ENCODE measurements at regions not wholly inside any gene's neighbourhood (a gene's known extent, or its start where the extent isn't known, plus 50 kb on each side); places are given as distances from the start of the nearest gene placed in this dataset.

DNA sequence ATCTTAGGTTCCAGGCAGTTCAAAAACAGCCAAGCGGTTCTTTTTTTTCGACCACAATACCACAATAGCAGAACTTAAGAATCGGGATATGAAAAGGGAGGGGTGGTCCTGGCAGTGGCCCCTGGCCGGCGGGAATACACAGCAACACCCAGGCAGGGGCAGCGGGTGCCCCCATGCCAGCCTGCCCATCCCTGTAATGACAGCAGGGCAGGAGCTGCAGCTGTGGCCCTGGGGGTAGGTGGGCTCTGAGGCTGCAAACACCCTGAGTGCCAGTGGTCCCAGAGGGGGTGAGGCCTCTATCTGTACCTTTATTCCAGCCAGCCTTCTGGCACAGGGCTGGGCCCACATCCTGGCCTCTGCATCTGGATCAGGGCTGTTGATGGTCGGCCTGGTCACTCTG, 247.4 kb downstream of the SEMA3D start:
- DNase-seq, result no peak
- no peak overlapping the region for H3K4me3 ChIP-seq (ENCODE audit: low read length)
- no peaks in the 10 kb centered on the region for H3K36me3 ChIP-seq (replicated peaks; ENCODE audit: insufficient read depth, low read length)
- H2AFZ ChIP-seq (ENCODE audit: low read length), result no peak overlapping the region
- no peak overlapping the region for H3K9ac ChIP-seq (ENCODE audit: low read length)
- no peaks in the 10 kb centered on the region for H3K9me2 ChIP-seq (replicated peaks; ENCODE audit: insufficient read depth, low read length)
- no peak overlapping the region for H3K27ac ChIP-seq (ENCODE audit: low read length)
- H3F3A ChIP-seq (ENCODE audit: insufficient read depth, low read length), result no peaks in the 10 kb centered on the region
- no peaks in the 10 kb centered on the region for H3K79me2 ChIP-seq (ENCODE audit: low read length)
- no peaks in the 10 kb centered on the region for H3K4me1 ChIP-seq (ENCODE audit: low read length)
- no peaks in the 10 kb centered on the region for H3K27me3 ChIP-seq (replicated peaks; ENCODE audit: insufficient read depth, low read length)
- no peaks in the 10 kb centered on the region for H4K20me1 ChIP-seq (ENCODE audit: insufficient read depth, low read length)
- H3K4me2 ChIP-seq (ENCODE audit: low read depth, low read length), result no peak overlapping the region
- TF ChIP-seq EZH2phosphoT487 (IDR thresholded peaks at IDR 0.05; ENCODE audit: low read length), result no peak
- TF ChIP-seq EZH2 (optimal IDR thresholded peaks at IDR 0.05; ENCODE audit: low read depth, low read length), result no peak
- TF ChIP-seq, protein P1, sequence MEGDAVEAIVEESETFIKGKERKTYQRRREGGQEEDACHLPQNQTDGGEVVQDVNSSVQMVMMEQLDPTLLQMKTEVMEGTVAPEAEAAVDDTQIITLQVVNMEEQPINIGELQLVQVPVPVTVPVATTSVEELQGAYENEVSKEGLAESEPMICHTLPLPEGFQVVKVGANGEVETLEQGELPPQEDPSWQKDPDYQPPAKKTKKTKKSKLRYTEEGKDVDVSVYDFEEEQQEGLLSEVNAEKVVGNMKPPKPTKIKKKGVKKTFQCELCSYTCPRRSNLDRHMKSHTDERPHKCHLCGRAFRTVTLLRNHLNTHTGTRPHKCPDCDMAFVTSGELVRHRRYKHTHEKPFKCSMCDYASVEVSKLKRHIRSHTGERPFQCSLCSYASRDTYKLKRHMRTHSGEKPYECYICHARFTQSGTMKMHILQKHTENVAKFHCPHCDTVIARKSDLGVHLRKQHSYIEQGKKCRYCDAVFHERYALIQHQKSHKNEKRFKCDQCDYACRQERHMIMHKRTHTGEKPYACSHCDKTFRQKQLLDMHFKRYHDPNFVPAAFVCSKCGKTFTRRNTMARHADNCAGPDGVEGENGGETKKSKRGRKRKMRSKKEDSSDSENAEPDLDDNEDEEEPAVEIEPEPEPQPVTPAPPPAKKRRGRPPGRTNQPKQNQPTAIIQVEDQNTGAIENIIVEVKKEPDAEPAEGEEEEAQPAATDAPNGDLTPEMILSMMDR (IDR thresholded peaks at IDR 0.05; ENCODE audit: low read length), result no peak
- H3K9me3 ChIP-seq (replicated peaks; ENCODE audit: insufficient read depth, low read length), result no peaks in the 10 kb centered on the region

DNA sequence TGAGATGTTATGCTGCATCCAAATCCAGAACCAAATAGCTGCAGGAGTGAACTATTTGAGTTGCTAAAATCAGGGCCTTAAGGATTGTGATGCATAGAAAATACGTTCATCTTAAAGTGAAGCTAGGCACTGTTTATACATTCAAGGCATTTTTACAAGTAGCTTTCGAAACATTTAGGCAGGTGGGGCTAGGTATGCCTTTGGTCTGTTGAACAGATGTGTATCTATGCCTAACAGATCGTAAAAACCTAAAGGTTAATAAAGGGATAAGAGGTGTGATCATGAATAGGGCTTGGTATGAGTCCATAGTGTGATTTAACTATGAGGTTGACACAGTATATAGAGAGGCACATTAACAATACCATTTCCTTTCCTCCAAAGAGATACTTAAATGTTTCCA, 262.5 kb downstream of the SEMA3D start:
- Histone ChIP-seq H2AFZ (ENCODE audit: low read length) (no peak overlapping the region), H3K27ac (ENCODE audit: low read length) (no peak overlapping the region), H3K9me3 (replicated peaks; ENCODE audit: insufficient read depth, low read length) (no peaks in the 10 kb centered on the region), H3K79me2 (ENCODE audit: low read length) (no peaks in the 10 kb centered on the region), H3K36me3 (replicated peaks; ENCODE audit: insufficient read depth, low read length) (no peaks in the 10 kb centered on the region), H3K4me1 (ENCODE audit: low read length) (no peaks in the 10 kb centered on the region), H3K9ac (ENCODE audit: low read length) (no peak overlapping the region), H3F3A (ENCODE audit: insufficient read depth, low read length) (no peaks in the 10 kb centered on the region), H3K9me2 (replicated peaks; ENCODE audit: insufficient read depth, low read length) (no peaks in the 10 kb centered on the region), H4K20me1 (ENCODE audit: insufficient read depth, low read length) (no peaks in the 10 kb centered on the region), H3K27me3 (replicated peaks; ENCODE audit: insufficient read depth, low read length) (no peaks in the 10 kb centered on the region), H3K4me3 (ENCODE audit: low read length) (no peak overlapping the region), H3K4me2 (ENCODE audit: low read depth, low read length) (no peak overlapping the region)
- no peak for DNase-seq
- TF ChIP-seq, protein P1 (IDR thresholded peaks at IDR 0.05; ENCODE audit: low read length), result no peak
- TF ChIP-seq EZH2phosphoT487 (IDR thresholded peaks at IDR 0.05; ENCODE audit: low read length) (no peak), EZH2 (optimal IDR thresholded peaks at IDR 0.05; ENCODE audit: low read depth, low read length) (no peak)

DNA sequence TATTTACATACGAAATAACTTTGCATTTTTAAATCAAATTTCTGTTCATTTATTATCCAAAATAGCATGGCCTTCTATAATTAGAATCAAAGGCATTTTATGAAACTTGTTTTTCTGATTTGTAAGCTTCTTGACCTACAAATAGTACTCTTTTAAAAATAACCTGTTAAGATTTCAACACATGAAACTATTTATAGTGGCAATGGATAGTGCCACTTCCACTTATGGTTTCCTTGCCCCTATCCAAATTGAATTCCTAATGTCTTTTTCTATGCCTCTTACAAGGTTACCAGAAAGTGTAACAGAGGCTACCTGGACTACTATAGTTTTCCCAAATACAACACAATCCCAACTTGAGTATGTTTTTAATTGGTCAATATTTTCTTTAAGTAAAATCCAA, 263.5 kb downstream of the SEMA3D start:
- H3K36me3 ChIP-seq (replicated peaks; ENCODE audit: insufficient read depth, low read length), result no peaks in the 10 kb centered on the region
- H3F3A ChIP-seq (ENCODE audit: insufficient read depth, low read length), result no peaks in the 10 kb centered on the region

More for the DNA sequence above, 263.5 kb downstream of the SEMA3D start:
- Histone ChIP-seq H3K9me2 (replicated peaks; ENCODE audit: insufficient read depth, low read length) (no peaks in the 10 kb centered on the region), H3K4me1 (ENCODE audit: low read length) (no peaks in the 10 kb centered on the region), H4K20me1 (ENCODE audit: insufficient read depth, low read length) (no peaks in the 10 kb centered on the region), H3K79me2 (ENCODE audit: low read length) (no peaks in the 10 kb centered on the region), H3K9me3 (replicated peaks; ENCODE audit: insufficient read depth, low read length) (no peaks in the 10 kb centered on the region), H3K4me2 (ENCODE audit: low read depth, low read length) (no peak overlapping the region), H3K27me3 (replicated peaks; ENCODE audit: insufficient read depth, low read length) (no peaks in the 10 kb centered on the region), H3K4me3 (ENCODE audit: low read length) (no peak overlapping the region), H2AFZ (ENCODE audit: low read length) (no peak overlapping the region), H3K27ac (ENCODE audit: low read length) (no peak overlapping the region), H3K9ac (ENCODE audit: low read length) (no peak overlapping the region)
- DNase-seq, result no peak
- TF ChIP-seq, protein P1 (IDR thresholded peaks at IDR 0.05; ENCODE audit: low read length), result no peak
- TF ChIP-seq EZH2 (optimal IDR thresholded peaks at IDR 0.05; ENCODE audit: low read depth, low read length), result no peak
- TF ChIP-seq EZH2phosphoT487 (IDR thresholded peaks at IDR 0.05; ENCODE audit: low read length), result no peak

All from MM.1S (cell line).